Activated T-cell treated with anti-CD3 and anti-CD28 coated beads, Interleukin-2, amount 50 U/mL, for 48 hours (primary cell): ENCODE measurements at regions not wholly inside any gene's neighbourhood (a gene's known extent, or its start where the extent isn't known, plus 50 kb on each side); places are given as distances from the start of the nearest gene placed in this dataset.
A peak's percentile ranks its signal among the peaks of the same experiment; 100 is the strongest.
"Not testable (repeated sequence)": the region's sequence is repeated elsewhere in the genome, so short reads cannot be mapped to it uniquely, and the experiment has no call there.

Experiments used
- DNase-seq, 2 experiments: peaks; one replicate each; pipeline ENCODE4 v3.0.0-alpha.2; 2020

- peak in 1 of 2 experiments; percentile 20 for DNase-seq
These were observed 244.1 kb upstream of the MAF start for GRCh38 chr16:79844603-79845002.

GRCh38 chr16:79843631-79844043 lies 243.1 kb upstream of the MAF start:
- DNase-seq: peak; percentile 39 to 44

DNA sequence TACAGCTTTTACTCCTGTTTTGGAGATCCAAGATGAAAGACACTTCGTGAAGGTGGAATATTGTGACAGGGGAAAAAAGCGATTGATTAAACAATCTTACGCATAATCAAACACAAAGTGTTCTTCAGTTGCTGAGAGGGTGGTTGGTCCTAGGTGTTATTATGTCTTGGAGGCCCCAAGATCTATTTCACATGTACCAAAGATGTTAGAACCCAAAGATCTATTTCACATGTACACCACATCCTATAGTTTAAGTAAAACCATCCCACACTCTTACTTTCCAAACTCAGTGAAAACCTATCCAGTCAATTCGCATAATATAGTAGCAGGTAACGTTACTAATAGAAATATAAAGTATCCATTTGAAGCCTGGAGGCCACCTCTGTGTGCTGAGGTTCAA lies 242.6 kb upstream of the MAF start:
- no peak for DNase-seq

- DNase-seq: no peak
These were observed 241.7 kb upstream of the MAF start for GRCh38 chr16:79842197-79842596.

DNA sequence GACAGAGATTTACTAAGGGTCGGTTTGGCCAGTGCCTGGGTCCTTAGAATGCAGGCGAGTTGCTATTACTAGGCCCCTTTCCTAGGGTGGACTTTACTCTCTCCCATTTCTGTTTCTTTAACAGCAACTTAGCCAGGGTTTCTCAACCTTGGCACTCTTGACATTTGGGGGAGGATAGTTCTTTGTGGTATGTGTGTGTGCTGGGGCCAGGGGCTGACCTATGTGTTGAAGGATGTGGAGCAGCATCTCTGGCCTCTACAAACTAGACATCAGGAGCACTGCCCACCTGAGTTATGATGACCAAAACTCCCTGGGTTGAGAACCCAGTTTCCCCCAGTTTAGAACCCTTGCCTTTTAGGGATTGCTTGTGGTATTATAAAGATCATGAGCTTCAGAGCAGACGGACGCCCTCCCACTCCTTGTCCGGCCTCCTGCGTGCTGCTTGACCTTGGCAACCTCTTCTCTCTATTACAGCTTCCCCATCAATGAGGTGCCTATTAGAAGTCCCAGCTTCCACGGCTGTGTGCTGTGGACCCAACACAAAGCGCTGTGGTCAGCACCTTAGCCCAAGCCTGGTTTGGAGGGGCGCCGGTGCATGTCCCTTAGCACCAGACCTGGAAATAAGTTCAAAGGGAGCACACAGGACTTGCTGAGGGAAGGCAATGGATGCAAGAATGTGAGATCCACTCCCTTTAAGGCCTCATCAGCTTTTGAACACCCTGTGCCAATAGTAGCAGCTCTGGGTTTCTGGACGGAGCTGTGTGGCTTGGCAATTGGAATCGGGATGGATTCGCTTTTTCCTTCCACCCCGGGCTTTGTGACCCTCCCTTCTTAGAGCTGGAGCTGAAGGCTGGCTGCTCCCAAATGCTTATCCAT lies 239.2 kb upstream of the MAF start:
- DNase-seq: no peak

DNA sequence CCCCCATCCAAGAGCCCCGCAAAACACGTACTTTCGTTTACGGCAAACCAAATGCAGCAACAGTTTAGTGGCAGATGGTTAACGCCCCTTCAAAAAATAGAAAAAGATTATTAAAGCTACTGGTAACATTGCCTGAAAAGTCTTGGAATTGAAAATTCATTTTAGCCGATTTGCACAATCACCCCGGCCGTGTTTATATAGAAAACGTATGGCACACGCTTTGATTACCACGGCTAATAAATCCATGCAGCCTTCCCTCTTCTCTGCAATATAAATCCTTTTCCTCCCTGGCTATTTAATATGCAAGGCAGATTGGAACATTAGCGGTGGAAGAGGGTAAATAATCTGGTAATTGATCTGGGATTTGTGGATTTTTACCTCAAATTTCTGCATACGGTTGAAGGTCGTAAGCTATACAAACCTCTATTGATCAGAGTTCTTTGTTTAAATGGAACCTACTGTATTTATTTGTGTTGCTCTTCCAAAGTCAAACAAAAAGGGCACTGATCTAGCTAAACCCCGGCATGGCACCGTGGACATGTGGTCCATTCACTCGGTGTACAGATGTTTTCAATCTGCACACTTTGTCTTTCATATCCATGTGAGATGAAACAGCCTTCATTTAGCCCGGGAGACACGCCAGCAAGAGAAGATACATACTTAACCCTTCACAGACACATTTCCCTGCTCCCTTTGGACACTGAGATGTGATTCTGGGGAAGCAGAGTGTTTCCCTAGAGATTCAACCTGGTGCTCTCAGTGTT lies 238.1 kb upstream of the MAF start:
- DNase-seq: no peak

GRCh38 chr16:79836144-79836543 lies 235.6 kb upstream of the MAF start:
- no peak for DNase-seq

GRCh38 chr16:79835194-79835593 lies 234.7 kb upstream of the MAF start:
- DNase-seq: no peak

- DNase-seq: no peak
These were observed 234.2 kb upstream of the MAF start for GRCh38 chr16:79834720-79835119.

DNA sequence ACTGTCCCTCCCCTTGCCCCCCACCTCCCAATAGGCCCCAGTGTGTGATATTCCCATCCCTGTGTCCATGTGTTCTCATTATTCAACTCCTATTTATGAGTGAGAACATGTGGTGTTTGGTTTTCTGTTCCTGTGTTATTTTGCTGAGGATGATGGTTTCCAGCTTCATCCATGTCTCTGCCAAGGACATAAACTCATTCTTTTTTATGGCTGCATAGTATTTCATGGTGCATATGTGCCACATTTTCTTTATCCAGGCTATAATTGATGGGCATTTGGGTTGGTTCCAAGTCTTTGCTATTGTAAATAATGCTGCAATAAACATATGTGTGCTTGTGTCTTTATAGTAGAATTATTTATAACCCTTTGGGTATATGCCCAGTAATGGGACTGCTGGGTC lies 233.5 kb upstream of the MAF start:
- not testable (repeated sequence) for DNase-seq

DNA sequence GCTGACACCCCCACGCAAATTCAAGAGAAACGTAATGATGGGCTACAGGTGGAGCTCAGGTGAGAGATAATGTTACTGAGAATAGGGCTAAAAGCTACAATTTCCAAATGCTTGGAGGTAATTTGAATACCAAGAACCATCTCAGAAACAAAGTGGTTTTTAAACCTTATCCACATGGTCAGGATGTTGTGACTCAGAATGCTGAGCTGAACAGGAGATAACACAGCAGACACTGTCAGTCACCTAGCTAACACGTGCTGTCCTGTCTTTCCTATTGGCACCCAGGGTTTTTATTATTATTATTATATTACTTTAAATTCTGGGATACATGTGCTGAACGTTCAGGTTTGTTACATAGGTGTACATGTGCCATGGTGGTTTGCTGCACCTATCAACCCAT lies 233.0 kb upstream of the MAF start:
- no peak for DNase-seq

GRCh38 chr16:79826732-79827475 lies 226.4 kb upstream of the MAF start:
- DNase-seq: no peak

DNA sequence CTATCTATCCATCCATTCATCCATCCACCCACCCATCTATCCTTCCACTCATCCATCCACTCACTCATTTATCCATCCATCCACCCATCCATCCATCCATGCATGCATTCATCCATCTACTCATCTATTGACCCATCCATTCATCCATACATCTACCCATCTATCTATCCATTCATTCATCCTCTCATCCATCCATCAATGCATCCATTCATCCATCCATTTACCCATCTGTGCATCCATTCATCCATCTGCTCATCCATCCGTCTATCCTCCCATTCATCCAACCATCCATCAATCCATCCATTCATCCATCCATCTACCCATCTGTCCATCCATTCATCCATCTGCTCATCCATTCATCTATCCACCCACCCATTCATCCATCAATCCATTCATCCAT lies 224.5 kb upstream of the MAF start:
- no peak for DNase-seq

- DNase-seq: no peak
These were observed 223.1 kb upstream of the MAF start for GRCh38 chr16:79823639-79824038.

GRCh38 chr16:79821911-79822310 lies 221.4 kb upstream of the MAF start:
- DNase-seq: no peak

GRCh38 chr16:79816081-79816497 lies 215.6 kb upstream of the MAF start:
- DNase-seq: no peak

GRCh38 chr16:79815049-79815448 lies 214.5 kb upstream of the MAF start:
- DNase-seq: no peak

DNA sequence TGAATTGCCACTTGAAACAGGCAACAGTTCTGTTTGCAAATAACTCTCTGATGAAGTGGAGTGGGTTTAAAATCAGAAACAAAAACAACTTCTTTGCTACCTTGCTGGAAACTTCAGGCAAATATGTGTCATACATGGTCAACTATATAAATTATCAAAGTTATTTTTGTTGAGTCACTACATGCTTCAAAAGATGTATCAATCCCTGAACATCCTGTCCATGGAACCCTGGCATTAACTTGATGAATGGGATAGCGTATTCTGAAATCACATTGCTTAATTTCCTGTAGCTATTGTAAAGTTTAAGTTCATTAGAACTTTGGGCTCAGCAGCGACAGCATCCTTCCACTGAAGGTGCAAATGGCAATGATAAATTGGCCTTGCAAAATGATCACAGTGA lies 213.6 kb upstream of the MAF start:
- DNase-seq: no peak

DNA sequence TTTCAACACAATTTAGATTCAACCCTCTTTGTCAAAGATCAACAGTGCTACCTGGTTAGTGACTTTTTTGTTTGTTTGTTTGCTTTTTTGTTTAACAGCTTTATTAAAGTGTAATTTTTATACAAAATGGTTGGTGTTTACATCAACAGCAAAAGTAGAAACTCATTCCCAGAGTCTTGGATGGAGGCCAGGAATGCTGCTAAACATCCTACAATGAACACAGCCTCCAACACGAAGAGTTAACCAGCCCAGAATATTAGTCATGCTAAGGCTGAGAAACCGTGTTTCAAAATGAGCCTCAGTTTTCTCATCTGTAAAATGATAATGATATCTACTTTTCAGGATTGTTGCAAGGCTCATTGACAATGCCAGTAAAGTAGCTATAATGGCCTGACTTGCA lies 211.0 kb upstream of the MAF start:
- DNase-seq: no peak

DNA sequence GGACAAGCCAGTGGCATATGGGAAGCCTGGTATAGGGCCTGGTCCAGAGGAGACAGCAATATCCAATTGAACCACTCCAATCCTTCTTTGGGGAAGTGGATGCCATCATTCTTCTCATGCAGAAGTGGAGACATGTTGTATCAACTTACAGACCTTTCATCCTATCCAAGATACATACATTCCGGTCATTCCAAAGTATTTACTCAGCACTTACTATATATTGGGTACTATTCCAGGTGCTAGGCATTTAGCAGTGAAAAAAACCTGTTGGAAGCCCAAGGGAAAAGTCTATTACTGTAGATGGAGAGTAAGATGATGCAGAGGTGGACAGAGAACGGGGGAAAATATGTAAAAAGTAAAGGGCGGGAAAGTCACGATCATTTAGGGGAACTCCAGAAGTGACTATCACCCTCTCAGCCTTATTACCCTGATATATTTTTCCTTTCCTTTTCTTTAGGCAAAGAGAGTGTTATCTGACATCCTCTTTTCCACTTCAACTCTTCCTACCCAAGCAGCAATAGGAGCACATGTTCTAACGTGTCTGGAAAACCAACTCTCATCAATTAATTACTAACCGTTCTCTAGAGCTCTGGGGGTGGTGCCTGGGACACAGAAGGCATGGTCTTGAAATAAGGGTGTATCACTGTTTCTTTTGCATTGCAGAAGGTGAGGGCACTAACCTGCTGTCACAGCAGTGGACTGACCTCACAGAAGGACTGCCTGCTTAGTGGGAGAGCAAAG lies 210.1 kb upstream of the MAF start:
- no peak for DNase-seq

GRCh38 chr16:79809376-79809775 lies 208.8 kb upstream of the MAF start:
- DNase-seq: no peak

DNA sequence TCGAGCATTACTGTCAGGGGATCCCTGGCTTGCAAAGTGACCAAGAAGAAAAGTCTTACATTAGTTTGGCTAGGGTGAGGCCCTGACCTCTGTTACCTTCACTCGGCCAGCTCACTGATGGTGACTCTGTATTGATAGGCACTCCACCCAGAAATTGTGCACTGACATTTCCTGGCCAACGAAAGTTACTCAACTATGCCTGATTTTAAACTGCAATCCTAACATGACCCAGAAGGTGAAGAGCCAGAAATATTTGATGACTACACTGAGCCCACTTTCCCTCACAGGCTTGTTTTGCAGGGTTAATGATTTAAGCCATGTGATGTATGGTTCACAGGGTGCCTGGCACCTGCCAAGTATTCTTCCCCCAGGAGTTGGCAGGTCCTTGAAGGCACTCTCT lies 208.2 kb upstream of the MAF start:
- no peak for DNase-seq

- no peak for DNase-seq
These were observed 206.2 kb upstream of the MAF start for GRCh38 chr16:79806757-79807156.
